NT2/D1 (cell line): ENCODE measurements at regions not wholly inside any gene's neighbourhood (a gene's known extent, or its start where the extent isn't known, plus 50 kb on each side); places are given as distances from the start of the nearest gene placed in this dataset.

Experiments used
- DNase-seq: peaks from one replicate; pipeline ENCODE4 v3.0.0-alpha.2; 2011; ENCODE audit warnings: low read depth, low spot score
- H3K27me3 ChIP-seq: 2 replicates; pipeline ENCODE4 v1.6.0; 2011; ENCODE audit warnings: mild to moderate bottlenecking; ENCODE audit not compliant: insufficient read length, insufficient read depth
- H3K36me3 ChIP-seq: 2 replicates; pipeline ENCODE4 v1.6.1; 2011; ENCODE audit warnings: mild to moderate bottlenecking, low read length, mixed read lengths; ENCODE audit not compliant: insufficient read depth, insufficient read length
- H3K4me1 ChIP-seq: 2 replicates; pipeline ENCODE4 v1.5.1; 2011; ENCODE audit not compliant: insufficient read depth, insufficient read length
- H3K4me3 ChIP-seq: 2 replicates; pipeline ENCODE4 v1.5.1; 2011; ENCODE audit warnings: low read depth; ENCODE audit not compliant: insufficient read length
- H3K9ac ChIP-seq: 2 replicates; pipeline ENCODE4 v1.6.0; 2011; ENCODE audit warnings: low read depth; ENCODE audit not compliant: insufficient read length
- H3K9me3 ChIP-seq: 2 replicates; pipeline ENCODE4 v1.5.1; 2011; ENCODE audit warnings: mild to moderate bottlenecking, low read length; ENCODE audit not compliant: insufficient read depth
- SUZ12 ChIP-seq: IDR thresholded peaks from 2 replicates; pipeline ENCODE4 v1.6.1; 2011; ENCODE audit not compliant: insufficient read length, insufficient read depth; ENCODE audit errors: extremely low read depth
- YY1 ChIP-seq: IDR thresholded peaks from 2 replicates; pipeline ENCODE4 v1.6.1; 2011; ENCODE audit not compliant: insufficient read length, insufficient read depth
- ZNF274 ChIP-seq: IDR thresholded peaks from 2 replicates; pipeline ENCODE4 v1.6.1; 2011; ENCODE audit warnings: mild to moderate bottlenecking, low read depth, low read length

GRCh38 chr6:21648475-21649050, 55.0 kb downstream of the SOX4 start:
- no peak for DNase-seq
- Histone ChIP-seq H3K4me3 (no peak overlapping the region), H3K27me3 (no peaks in the 10 kb centered on the region), H3K9ac (no peak overlapping the region), H3K4me1 (no peaks in the 10 kb centered on the region), H3K9me3 (no peaks in the 10 kb centered on the region), H3K36me3 (no peaks in the 10 kb centered on the region)
- no peak for TF ChIP-seq SUZ12
- TF ChIP-seq ZNF274 = no peak

- no peak overlapping the region for H3K4me3 ChIP-seq
- no peaks in the 10 kb centered on the region for H3K9me3 ChIP-seq
- H3K27me3 ChIP-seq = no peaks in the 10 kb centered on the region
- no peak for DNase-seq
- TF ChIP-seq SUZ12 = no peak
- no peak for TF ChIP-seq YY1
- no peak for TF ChIP-seq ZNF274
- H3K36me3 ChIP-seq = no peaks in the 10 kb centered on the region
- no peaks in the 10 kb centered on the region for H3K4me1 ChIP-seq
- no peak overlapping the region for H3K9ac ChIP-seq
Measured at GRCh38 chr6:21653323-21653722, 59.8 kb downstream of the SOX4 start.

- TF ChIP-seq SUZ12 = no peak
- TF ChIP-seq ZNF274 = no peak
- TF ChIP-seq YY1 = no peak
- Histone ChIP-seq H3K36me3 (no peaks in the 10 kb centered on the region), H3K9me3 (no peaks in the 10 kb centered on the region), H3K4me3 (no peak overlapping the region), H3K27me3 (no peaks in the 10 kb centered on the region), H3K4me1 (no peaks in the 10 kb centered on the region), H3K9ac (no peak overlapping the region)
- no peak for DNase-seq
Measured at GRCh38 chr6:21653905-21654304, 60.4 kb downstream of the SOX4 start.

GRCh38 chr6:21654361-21654760, 60.8 kb downstream of the SOX4 start:
- TF ChIP-seq YY1 (no peak), ZNF274 (no peak), SUZ12 (no peak)
- Histone ChIP-seq H3K36me3 (no peaks in the 10 kb centered on the region), H3K4me3 (no peak overlapping the region), H3K27me3 (no peaks in the 10 kb centered on the region), H3K9ac (no peak overlapping the region), H3K9me3 (no peaks in the 10 kb centered on the region), H3K4me1 (no peaks in the 10 kb centered on the region)
- DNase-seq = no peak

- Histone ChIP-seq H3K36me3 (no peaks in the 10 kb centered on the region), H3K4me3 (peak overlapping the region; percentile 63), H3K4me1 (no peaks in the 10 kb centered on the region), H3K27me3 (peaks cover 64% of the 10 kb centered on the region), H3K9me3 (no peaks in the 10 kb centered on the region), H3K9ac (peak overlapping the region; percentile 70)
- no peak for DNase-seq
- TF ChIP-seq SUZ12 (no peak), YY1 (no peak), ZNF274 (no peak)
Measured at GRCh38 chr6:21663966-21664313, 70.4 kb downstream of the SOX4 start.

GRCh38 chr6:21664314-21665109, 71.0 kb downstream of the SOX4 start:
- DNase-seq = no peak
- Histone ChIP-seq H3K36me3 (no peaks in the 10 kb centered on the region), H3K4me1 (no peaks in the 10 kb centered on the region), H3K27me3 (peaks cover 65% of the 10 kb centered on the region), H3K9ac (peak overlapping the region; percentile 70), H3K9me3 (no peaks in the 10 kb centered on the region), H3K4me3 (peak overlapping the region; percentile 63)
- TF ChIP-seq YY1 (no peak), ZNF274 (no peak), SUZ12 (no peak)

- Histone ChIP-seq H3K9ac (peak overlapping the region; percentile 70), H3K27me3 (peaks cover 65% of the 10 kb centered on the region), H3K9me3 (no peaks in the 10 kb centered on the region), H3K4me1 (no peaks in the 10 kb centered on the region), H3K36me3 (no peaks in the 10 kb centered on the region), H3K4me3 (peak overlapping the region; percentile 63)
- TF ChIP-seq SUZ12 = no peak
- TF ChIP-seq YY1 = no peak
- TF ChIP-seq ZNF274 = no peak
- no peak for DNase-seq
Measured at GRCh38 chr6:21665110-21665391, 71.5 kb downstream of the SOX4 start.
